ENCODE measurements at regions not wholly inside any gene's neighbourhood (a gene's known extent, or its start where the extent isn't known, plus 50 kb on each side); places are given as distances from the start of the nearest gene placed in this dataset.

- H2BK5ac ChIP-seq (ENCODE audit: low read length), result no peak overlapping the region
- no peak overlapping the region for H3K56ac ChIP-seq (ENCODE audit: low read length)
- no peak overlapping the region for H4K5ac ChIP-seq (ENCODE audit: low read length)
- H2BK15ac ChIP-seq (replicated peaks; ENCODE audit: low read depth), result no peak overlapping the region
- no peak overlapping the region for H3K9ac ChIP-seq (ENCODE audit: low read length)
- no CpG with 5 or more reads among the region's 2 CpGs for WGBS (ENCODE audit: extremely low coverage, insufficient coverage, low lambda C conversion rate)
- DNase-seq, result no peak
- no peak overlapping the region for H3K27ac ChIP-seq (ENCODE audit: low read depth, low read length)
- H3K4me3 ChIP-seq (ENCODE audit: low read length), result no peak overlapping the region
- no peak overlapping the region for H4K8ac ChIP-seq (ENCODE audit: low read depth, low read length)
- H3K79me2 ChIP-seq (ENCODE audit: control insufficient read depth, insufficient read depth, low read length), result no peaks in the 10 kb centered on the region
- H3K79me1 ChIP-seq (ENCODE audit: low read length), result no peaks in the 10 kb centered on the region
- H2BK120ac ChIP-seq (ENCODE audit: low read depth, low read length), result no peak overlapping the region
- peaks cover 2% of the 10 kb centered on the region for H3K4me1 ChIP-seq (ENCODE audit: control insufficient read depth, low read depth, low read length)
- H3K4ac ChIP-seq (ENCODE audit: low read depth, low read length), result no peak overlapping the region
- H3K4me2 ChIP-seq (ENCODE audit: low read length), result no peak overlapping the region
- H3K18ac ChIP-seq (ENCODE audit: low read length), result no peak overlapping the region
- H3K36me3 ChIP-seq (ENCODE audit: control insufficient read depth, insufficient read depth, low read length), result no peaks in the 10 kb centered on the region
- no peaks in the 10 kb centered on the region for H3K27me3 ChIP-seq (ENCODE audit: insufficient read depth, low read length, poor library complexity)
- no peak overlapping the region for H3K23ac ChIP-seq (ENCODE audit: low read length)
- no peak overlapping the region for H2AK5ac ChIP-seq (ENCODE audit: low read length)
Measured at GRCh38 chr11:15716550-15716949, 601.8 kb downstream of the INSC start.

GRCh38 chr11:15720460-15720859 lies 605.7 kb downstream of the INSC start:
- Histone ChIP-seq H3K56ac (ENCODE audit: low read length) (no peak overlapping the region), H3K9ac (ENCODE audit: low read length) (no peak overlapping the region), H4K5ac (ENCODE audit: low read length) (no peak overlapping the region), H2BK5ac (ENCODE audit: low read length) (no peak overlapping the region), H3K23ac (ENCODE audit: low read length) (no peak overlapping the region), H2BK15ac (replicated peaks; ENCODE audit: low read depth) (no peak overlapping the region), H2BK120ac (ENCODE audit: low read depth, low read length) (no peak overlapping the region), H3K79me2 (ENCODE audit: control insufficient read depth, insufficient read depth, low read length) (no peaks in the 10 kb centered on the region), H3K4me1 (ENCODE audit: control insufficient read depth, low read depth, low read length) (no peaks in the 10 kb centered on the region), H3K27me3 (ENCODE audit: insufficient read depth, low read length, poor library complexity) (no peaks in the 10 kb centered on the region), H4K8ac (ENCODE audit: low read depth, low read length) (no peak overlapping the region), H3K4me2 (ENCODE audit: low read length) (no peak overlapping the region), H3K4ac (ENCODE audit: low read depth, low read length) (no peak overlapping the region), H3K36me3 (ENCODE audit: control insufficient read depth, insufficient read depth, low read length) (no peaks in the 10 kb centered on the region), H3K4me3 (ENCODE audit: low read length) (no peak overlapping the region), H3K18ac (ENCODE audit: low read length) (no peak overlapping the region), H3K27ac (ENCODE audit: low read depth, low read length) (no peak overlapping the region), H2AK5ac (ENCODE audit: low read length) (no peak overlapping the region), H3K79me1 (ENCODE audit: low read length) (no peaks in the 10 kb centered on the region)
- no CpG with 5 or more reads among the region's 5 CpGs for WGBS (ENCODE audit: extremely low coverage, insufficient coverage, low lambda C conversion rate)
- DNase-seq, result no peak

- Histone ChIP-seq H2BK5ac (ENCODE audit: low read length) (no peak overlapping the region), H4K5ac (ENCODE audit: low read length) (no peak overlapping the region), H3K18ac (ENCODE audit: low read length) (no peak overlapping the region), H3K4me2 (ENCODE audit: low read length) (no peak overlapping the region), H3K27me3 (ENCODE audit: insufficient read depth, low read length, poor library complexity) (no peaks in the 10 kb centered on the region), H3K36me3 (ENCODE audit: control insufficient read depth, insufficient read depth, low read length) (no peaks in the 10 kb centered on the region), H3K4ac (ENCODE audit: low read depth, low read length) (no peak overlapping the region), H3K9ac (ENCODE audit: low read length) (no peak overlapping the region), H3K79me1 (ENCODE audit: low read length) (no peaks in the 10 kb centered on the region), H3K4me3 (ENCODE audit: low read length) (no peak overlapping the region), H4K8ac (ENCODE audit: low read depth, low read length) (no peak overlapping the region), H3K23ac (ENCODE audit: low read length) (no peak overlapping the region), H3K4me1 (ENCODE audit: control insufficient read depth, low read depth, low read length) (no peaks in the 10 kb centered on the region), H2BK15ac (replicated peaks; ENCODE audit: low read depth) (no peak overlapping the region), H2BK120ac (ENCODE audit: low read depth, low read length) (no peak overlapping the region), H2AK5ac (ENCODE audit: low read length) (no peak overlapping the region), H3K79me2 (ENCODE audit: control insufficient read depth, insufficient read depth, low read length) (no peaks in the 10 kb centered on the region), H3K56ac (ENCODE audit: low read length) (no peak overlapping the region), H3K27ac (ENCODE audit: low read depth, low read length) (no peak overlapping the region)
- DNase-seq, result no peak
Measured at GRCh38 chr11:15723966-15724365, 609.2 kb downstream of the INSC start.

GRCh38 chr11:15724601-15725000 lies 609.9 kb downstream of the INSC start:
- Histone ChIP-seq H3K36me3 (ENCODE audit: control insufficient read depth, insufficient read depth, low read length) (no peaks in the 10 kb centered on the region), H3K56ac (ENCODE audit: low read length) (no peak overlapping the region), H3K27me3 (ENCODE audit: insufficient read depth, low read length, poor library complexity) (no peaks in the 10 kb centered on the region), H3K23ac (ENCODE audit: low read length) (no peak overlapping the region), H3K27ac (ENCODE audit: low read depth, low read length) (no peak overlapping the region), H3K4me3 (ENCODE audit: low read length) (no peak overlapping the region), H4K8ac (ENCODE audit: low read depth, low read length) (no peak overlapping the region), H3K79me1 (ENCODE audit: low read length) (no peaks in the 10 kb centered on the region), H4K5ac (ENCODE audit: low read length) (no peak overlapping the region), H3K79me2 (ENCODE audit: control insufficient read depth, insufficient read depth, low read length) (no peaks in the 10 kb centered on the region), H2BK5ac (ENCODE audit: low read length) (no peak overlapping the region), H3K9ac (ENCODE audit: low read length) (no peak overlapping the region), H3K4ac (ENCODE audit: low read depth, low read length) (no peak overlapping the region), H2BK15ac (replicated peaks; ENCODE audit: low read depth) (no peak overlapping the region), H2AK5ac (ENCODE audit: low read length) (no peak overlapping the region), H3K4me1 (ENCODE audit: control insufficient read depth, low read depth, low read length) (no peaks in the 10 kb centered on the region), H2BK120ac (ENCODE audit: low read depth, low read length) (no peak overlapping the region), H3K18ac (ENCODE audit: low read length) (no peak overlapping the region), H3K4me2 (ENCODE audit: low read length) (no peak overlapping the region)
- WGBS (ENCODE audit: extremely low coverage, insufficient coverage, low lambda C conversion rate), result no CpG with 5 or more reads among the region's 3 CpGs
- DNase-seq, result no peak

- Histone ChIP-seq H2BK120ac (ENCODE audit: low read depth, low read length) (no peak overlapping the region), H4K5ac (ENCODE audit: low read length) (no peak overlapping the region), H3K27me3 (ENCODE audit: insufficient read depth, low read length, poor library complexity) (no peaks in the 10 kb centered on the region), H3K9ac (ENCODE audit: low read length) (no peak overlapping the region), H3K4me3 (ENCODE audit: low read length) (no peak overlapping the region), H2AK5ac (ENCODE audit: low read length) (no peak overlapping the region), H2BK15ac (replicated peaks; ENCODE audit: low read depth) (no peak overlapping the region), H3K27ac (ENCODE audit: low read depth, low read length) (no peak overlapping the region), H2BK5ac (ENCODE audit: low read length) (no peak overlapping the region), H3K4ac (ENCODE audit: low read depth, low read length) (no peak overlapping the region), H4K8ac (ENCODE audit: low read depth, low read length) (no peak overlapping the region), H3K4me2 (ENCODE audit: low read length) (no peak overlapping the region), H3K4me1 (ENCODE audit: control insufficient read depth, low read depth, low read length) (no peaks in the 10 kb centered on the region), H3K36me3 (ENCODE audit: control insufficient read depth, insufficient read depth, low read length) (no peaks in the 10 kb centered on the region), H3K79me1 (ENCODE audit: low read length) (no peaks in the 10 kb centered on the region), H3K18ac (ENCODE audit: low read length) (no peak overlapping the region), H3K23ac (ENCODE audit: low read length) (no peak overlapping the region), H3K79me2 (ENCODE audit: control insufficient read depth, insufficient read depth, low read length) (no peaks in the 10 kb centered on the region), H3K56ac (ENCODE audit: low read length) (no peak overlapping the region)
- no peak for DNase-seq
- no CpG with 5 or more reads among the region's 2 CpGs for WGBS (ENCODE audit: extremely low coverage, insufficient coverage, low lambda C conversion rate)
Measured at GRCh38 chr11:15725246-15725645, 610.5 kb downstream of the INSC start.

GRCh38 chr11:15726221-15726746 lies 611.6 kb downstream of the INSC start:
- WGBS (ENCODE audit: extremely low coverage, insufficient coverage, low lambda C conversion rate), result no CpG with 5 or more reads among the region's 3 CpGs
- no peak overlapping the region for H4K5ac ChIP-seq (ENCODE audit: low read length)
- no peak for DNase-seq
- no peak overlapping the region for H3K56ac ChIP-seq (ENCODE audit: low read length)
- H3K4me3 ChIP-seq (ENCODE audit: low read length), result no peak overlapping the region
- no peak overlapping the region for H2BK5ac ChIP-seq (ENCODE audit: low read length)
- H2BK15ac ChIP-seq (replicated peaks; ENCODE audit: low read depth), result no peak overlapping the region
- no peak overlapping the region for H4K8ac ChIP-seq (ENCODE audit: low read depth, low read length)
- H2BK120ac ChIP-seq (ENCODE audit: low read depth, low read length), result no peak overlapping the region
- no peak overlapping the region for H2AK5ac ChIP-seq (ENCODE audit: low read length)
- no peaks in the 10 kb centered on the region for H3K36me3 ChIP-seq (ENCODE audit: control insufficient read depth, insufficient read depth, low read length)
- H3K4ac ChIP-seq (ENCODE audit: low read depth, low read length), result no peak overlapping the region
- no peak overlapping the region for H3K18ac ChIP-seq (ENCODE audit: low read length)
- H3K4me2 ChIP-seq (ENCODE audit: low read length), result no peak overlapping the region
- no peaks in the 10 kb centered on the region for H3K27me3 ChIP-seq (ENCODE audit: insufficient read depth, low read length, poor library complexity)
- H3K23ac ChIP-seq (ENCODE audit: low read length), result no peak overlapping the region
- H3K79me1 ChIP-seq (ENCODE audit: low read length), result no peaks in the 10 kb centered on the region
- no peaks in the 10 kb centered on the region for H3K79me2 ChIP-seq (ENCODE audit: control insufficient read depth, insufficient read depth, low read length)
- H3K27ac ChIP-seq (ENCODE audit: low read depth, low read length), result no peak overlapping the region
- no peaks in the 10 kb centered on the region for H3K4me1 ChIP-seq (ENCODE audit: control insufficient read depth, low read depth, low read length)
- no peak overlapping the region for H3K9ac ChIP-seq (ENCODE audit: low read length)
